AG10803 (cell line): ENCODE measurements at regions not wholly inside any gene's neighbourhood (a gene's known extent, or its start where the extent isn't known, plus 50 kb on each side); places are given as distances from the start of the nearest gene placed in this dataset.
"Not testable (repeated sequence)": the region's sequence is repeated elsewhere in the genome, so short reads cannot be mapped to it uniquely, and the experiment has no call there.

Source experiments
- DNase-seq: peaks from one replicate; pipeline ENCODE4 v3.0.0; 2010; ENCODE audit warnings: low read depth
- H3K4me3 ChIP-seq: 2 replicates; pipeline ENCODE4 v1.5.1; 2011; ENCODE audit warnings: mild to moderate bottlenecking, low read length, control low read depth
- CTCF ChIP-seq: conservative IDR thresholded peaks from 2 replicates; pipeline ENCODE4 v1.5.1; 2011; ENCODE audit warnings: mild to moderate bottlenecking, low read length, control low read depth, inconsistent platforms

DNA sequence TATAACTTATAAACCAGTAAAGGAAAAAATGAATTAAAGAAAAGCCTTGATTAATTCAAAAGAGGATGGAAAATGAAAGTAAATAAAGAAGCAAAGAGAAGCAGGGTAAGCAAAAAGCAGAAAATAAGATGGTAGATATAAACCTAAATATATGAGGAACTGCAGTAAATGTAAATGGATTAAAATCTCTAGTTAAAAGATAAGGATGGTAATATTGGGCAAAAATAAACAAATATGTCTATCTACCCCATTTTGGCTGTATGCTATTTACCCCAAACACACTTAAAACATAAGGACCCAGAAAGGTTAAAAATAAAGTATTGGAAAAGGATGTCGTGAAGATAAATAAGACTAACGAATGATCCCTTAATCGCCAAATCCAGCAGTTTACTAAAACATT is 161.9 kb downstream of the FOXD2 start:
- DNase-seq = no peak
- TF ChIP-seq CTCF = no peak
- no peak overlapping the region for H3K4me3 ChIP-seq

- not testable (repeated sequence) for DNase-seq, H3K4me3 ChIP-seq
Observed at GRCh38 chr1:47602491-47602890, 164.6 kb downstream of the FOXD2 start.

DNA sequence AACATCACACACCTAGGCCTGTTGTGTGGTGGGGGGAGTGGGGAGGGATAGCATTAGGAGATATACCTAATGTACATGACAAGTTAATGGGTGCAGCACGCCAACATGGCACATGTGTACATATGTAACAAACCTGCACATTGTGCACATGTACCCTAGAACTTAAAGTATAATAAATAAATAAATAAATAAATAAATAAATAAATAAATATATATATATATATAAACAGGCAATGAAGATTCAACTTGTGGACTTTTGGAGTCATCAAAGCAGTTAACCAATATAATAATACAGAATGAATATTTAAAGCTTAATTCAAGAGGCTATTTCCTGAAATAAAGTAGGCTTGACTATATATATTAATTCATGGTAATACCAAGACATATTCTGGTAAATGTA is 167.0 kb downstream of the FOXD2 start:
- not testable (repeated sequence) for DNase-seq, H3K4me3 ChIP-seq

DNA sequence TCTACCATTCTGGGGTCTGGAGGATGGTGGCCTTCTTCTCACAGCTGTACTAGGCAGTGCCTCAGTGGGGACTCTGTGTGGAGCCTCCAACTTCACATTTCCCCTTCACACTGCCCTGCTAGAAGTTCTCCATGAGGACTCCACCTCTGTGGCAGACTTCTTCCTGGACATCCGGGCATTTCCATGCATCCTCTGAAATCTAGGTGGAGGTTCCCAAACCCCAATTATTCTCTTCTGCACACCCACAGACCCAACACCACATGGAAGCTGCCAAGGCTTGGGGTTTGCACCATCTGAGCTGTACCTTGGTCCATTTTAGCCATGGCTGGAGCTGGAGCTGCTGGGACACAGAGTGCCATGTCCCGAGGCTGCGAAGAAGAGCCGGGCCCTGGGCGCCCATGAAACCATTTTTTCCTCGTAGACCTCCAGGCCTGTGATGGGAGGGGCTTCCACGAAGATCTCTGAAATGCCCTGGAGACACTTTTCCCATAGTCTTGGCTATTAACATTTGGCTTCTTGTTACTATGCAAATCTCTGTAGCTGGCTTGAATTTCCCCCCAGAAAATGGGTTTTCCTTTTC is 170.5 kb downstream of the FOXD2 start:
- TF ChIP-seq CTCF = no peak
- DNase-seq = no peak
- no peak overlapping the region for H3K4me3 ChIP-seq

- no peak for DNase-seq
- TF ChIP-seq CTCF = no peak
- no peak overlapping the region for H3K4me3 ChIP-seq
Observed at GRCh38 chr1:47611992-47612391, 174.1 kb downstream of the FOXD2 start.

GRCh38 chr1:47612819-47613218 is 175.0 kb downstream of the FOXD2 start:
- no peak for DNase-seq
- TF ChIP-seq CTCF = no peak
- H3K4me3 ChIP-seq = no peak overlapping the region

DNA sequence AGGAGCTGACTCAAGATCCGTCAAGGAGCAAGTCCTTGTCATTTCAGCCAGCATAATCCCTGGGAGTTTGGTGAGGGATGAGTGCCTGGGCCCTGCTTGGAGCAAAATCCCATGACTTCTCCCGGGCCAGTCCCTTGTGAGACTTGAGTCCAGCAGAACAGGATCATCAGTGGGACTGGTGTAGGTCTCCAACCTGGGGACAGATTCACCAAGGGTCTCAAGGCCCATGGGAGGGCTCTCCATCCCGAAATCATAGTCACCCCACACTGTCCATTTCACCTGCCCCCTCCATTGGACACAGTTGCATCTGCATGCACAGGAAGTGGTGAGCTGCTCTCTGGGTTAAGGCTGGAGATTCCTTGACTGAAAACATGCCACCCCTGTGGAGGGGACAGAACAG is 178.2 kb downstream of the FOXD2 start:
- H3K4me3 ChIP-seq = no peak overlapping the region
- no peak for DNase-seq
- no peak for TF ChIP-seq CTCF

DNA sequence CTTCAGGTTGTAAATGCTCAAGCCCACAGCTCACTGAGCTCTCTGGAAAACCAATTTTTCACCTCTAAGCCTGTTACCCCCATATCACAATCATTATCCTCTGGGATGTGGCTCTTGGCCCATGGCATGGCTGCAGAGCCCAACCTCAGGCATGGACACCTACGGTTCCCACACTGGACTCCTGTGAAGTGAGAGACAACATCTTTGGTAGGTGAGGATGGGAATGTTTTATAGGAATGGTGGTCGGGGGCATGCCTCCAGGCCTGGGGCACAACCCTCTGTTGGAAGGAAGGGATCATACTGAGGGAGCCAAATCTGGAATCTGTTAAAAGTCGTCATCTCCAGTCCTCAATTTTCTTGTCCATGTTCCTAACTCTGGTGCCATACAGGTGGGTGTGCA is 179.1 kb downstream of the FOXD2 start:
- TF ChIP-seq CTCF = no peak
- no peak overlapping the region for H3K4me3 ChIP-seq
- no peak for DNase-seq
